GM13977 (cell line): ENCODE measurements at regions not wholly inside any gene's neighbourhood (a gene's known extent, or its start where the extent isn't known, plus 50 kb on each side); places are given as distances from the start of the nearest gene placed in this dataset.
A peak's percentile ranks its signal among the peaks of the same experiment; 100 is the strongest.

ENCODE experiments used
- DNase-seq: peaks from one replicate; pipeline ENCODE4 v3.0.0; 2012; ENCODE audit warnings: low spot score
- CTCF ChIP-seq: IDR thresholded peaks from 2 replicates; pipeline ENCODE4 v1.5.1; 2012; ENCODE audit warnings: mild to moderate bottlenecking, control low read depth; ENCODE audit not compliant: insufficient read depth; ENCODE audit errors: extremely low read depth, missing control alignments
- in situ Hi-C: fragments of 300-500 bp; cut with MboI; formaldehyde crosslinking; loops from one replicate; pipeline ENCODE4 v1.12.0; 2022; ENCODE audit warnings: low sequenced_read_pairs, low pct_unique_long_range_greater_than_20kb, mixed read lengths, inconsistent platforms; ENCODE audit not compliant: unreplicated experiment

GRCh38 chr5:114305402-114306207 is 56.3 kb upstream of the KCNN2 start:
- DNase-seq, result peak; percentile 6
- in situ Hi-C loops, result no loop called here
- TF ChIP-seq CTCF, result peak; percentile 34

GRCh38 chr5:114308017-114308416 is 53.9 kb upstream of the KCNN2 start:
- TF ChIP-seq CTCF, result no peak
- DNase-seq, result no peak
- in situ Hi-C loops, result no loop called here

GRCh38 chr5:114308508-114308907 is 53.4 kb upstream of the KCNN2 start:
- TF ChIP-seq CTCF, result no peak
- no peak for DNase-seq
- in situ Hi-C loops, result no loop called here

GRCh38 chr5:114310666-114311065 is 51.2 kb upstream of the KCNN2 start:
- TF ChIP-seq CTCF, result no peak
- in situ Hi-C loops, result no loop called here
- no peak for DNase-seq

GRCh38 chr5:114311281-114311680 is 50.6 kb upstream of the KCNN2 start:
- DNase-seq, result no peak
- in situ Hi-C loops, result no loop called here
- TF ChIP-seq CTCF, result no peak

GRCh38 chr5:114311968-114312367 is 49.9 kb upstream of the KCNN2 start:
- in situ Hi-C loops, result no loop called here
- DNase-seq, result no peak

More at GRCh38 chr5:114311968-114312367, 49.9 kb upstream of the KCNN2 start:
- no peak for TF ChIP-seq CTCF
